ENCODE measurements at regions not wholly inside any gene's neighbourhood (a gene's known extent, or its start where the extent isn't known, plus 50 kb on each side); places are given as distances from the start of the nearest gene placed in this dataset.

DNA sequence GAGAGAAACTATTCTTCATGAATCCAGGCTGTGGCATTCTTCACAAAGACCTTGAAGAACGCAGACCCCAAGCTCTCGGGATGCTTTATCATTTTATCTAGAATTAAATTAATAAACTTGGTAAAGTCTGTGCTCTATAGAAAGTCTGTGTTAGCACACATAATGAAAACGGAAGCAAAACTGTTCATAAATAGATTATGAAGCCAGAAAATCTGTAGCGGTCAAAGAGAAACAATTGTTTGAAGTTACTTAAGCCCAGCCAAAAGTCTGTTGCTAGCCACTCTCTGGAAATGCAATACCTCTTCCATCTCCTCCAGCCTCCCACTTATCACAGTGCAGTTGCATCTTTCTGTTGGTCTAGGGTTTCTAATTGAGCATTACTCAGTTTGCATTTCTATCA, 375.9 kb downstream of the KIF4B start:
- Histone ChIP-seq H3K9me1 (replicated peaks; ENCODE audit: control insufficient read depth, extremely low read depth, insufficient read depth, low read length) (no peaks in the 10 kb centered on the region), H3K9me3 (replicated peaks; ENCODE audit: control insufficient read depth, insufficient read depth, low read length) (peaks cover 2% of the 10 kb centered on the region), H3K9ac (replicated peaks; ENCODE audit: extremely low read depth, insufficient read depth, low read length) (no peak overlapping the region), H2AFZ (ENCODE audit: low read depth, low read length) (no peak overlapping the region), H4K20me1 (replicated peaks; ENCODE audit: control insufficient read depth, extremely low read depth, insufficient read depth, low read length) (no peaks in the 10 kb centered on the region), H3K27me3 (ENCODE audit: control insufficient read depth in 2 of 2, insufficient read depth in 2 of 2, low read length in 2 of 2) (no peaks in the 10 kb centered on the region), H3K79me2 (ENCODE audit: control insufficient read depth, insufficient read depth, low read length) (no peaks in the 10 kb centered on the region), H3K36me3 (ENCODE audit: control insufficient read depth in 2 of 2, extremely low read depth in 1 of 2, insufficient read depth in 2 of 2, low read length in 2 of 2) (no peaks in the 10 kb centered on the region), H3K4me2 (ENCODE audit: insufficient read depth, low read length) (no peak overlapping the region), H3K27ac (ENCODE audit: insufficient read depth, low read depth, low read length) (no peak overlapping the region), H3K4me1 (ENCODE audit: control insufficient read depth, extremely low read depth, insufficient read depth, low read length) (no peaks in the 10 kb centered on the region), H3K4me3 (replicated peaks in 1 of 3; ENCODE audit: insufficient read depth in 1 of 3, low read depth in 1 of 3, low read length in 3 of 3) (no peak overlapping the region)
- ChIA-PET CTCF (no interaction called here), POLR2A (no interaction called here)
- FAIRE-seq (no peak), DNase-seq (ENCODE audit: low read depth, low spot score) (no peak)
- dilution Hi-C loops (cut with MboI; ENCODE audit: extremely low pct_ligation_motif_present, low sequenced_read_pairs): no loop called here
- BruUV-seq (replicated peaks): no TSS peak
- TF ChIP-seq MYC (IDR thresholded peaks at IDR 0.05; ENCODE audit: low read depth, low read length) (no peak), POLR2AphosphoS5 (IDR thresholded peaks at IDR 0.05; ENCODE audit: insufficient read depth, low read depth, low read length) (no peak), JUN (IDR thresholded peaks at IDR 0.05; ENCODE audit: borderline replicate concordance, insufficient read depth, insufficient read length, low read depth) (no peak), POLR2A (IDR thresholded peaks at IDR 0.05; ENCODE audit: low read depth, low read length) (no peak), EZH2 (IDR thresholded peaks at IDR 0.05; ENCODE audit: borderline replicate concordance, low read depth, low read length, severe bottlenecking) (no peak), CTCF (IDR thresholded peaks at IDR 0.05; ENCODE audit: extremely low read depth in 1 of 2, insufficient read depth in 1 of 2, low read depth in 1 of 2, low read length in 2 of 2) (no peak)
- TF ChIP-seq, protein P1, sequence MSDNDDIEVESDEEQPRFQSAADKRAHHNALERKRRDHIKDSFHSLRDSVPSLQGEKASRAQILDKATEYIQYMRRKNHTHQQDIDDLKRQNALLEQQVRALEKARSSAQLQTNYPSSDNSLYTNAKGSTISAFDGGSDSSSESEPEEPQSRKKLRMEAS (IDR thresholded peaks at IDR 0.05; ENCODE audit: insufficient read depth, insufficient read length): no peak
- intact Hi-C loops (cut with micrococcal nuclease): no loop called here

- intact Hi-C loops (cut with micrococcal nuclease) (no loop called here), dilution Hi-C loops (cut with MboI; ENCODE audit: extremely low pct_ligation_motif_present, low sequenced_read_pairs) (no loop called here)
- Histone ChIP-seq H3K27ac (ENCODE audit: insufficient read depth, low read depth, low read length) (no peak overlapping the region), H3K36me3 (ENCODE audit: control insufficient read depth in 2 of 2, extremely low read depth in 1 of 2, insufficient read depth in 2 of 2, low read length in 2 of 2) (no peaks in the 10 kb centered on the region), H3K9me1 (replicated peaks; ENCODE audit: control insufficient read depth, extremely low read depth, insufficient read depth, low read length) (no peaks in the 10 kb centered on the region), H3K4me1 (ENCODE audit: control insufficient read depth, extremely low read depth, insufficient read depth, low read length) (no peaks in the 10 kb centered on the region), H4K20me1 (replicated peaks; ENCODE audit: control insufficient read depth, extremely low read depth, insufficient read depth, low read length) (no peaks in the 10 kb centered on the region), H3K9ac (replicated peaks; ENCODE audit: extremely low read depth, insufficient read depth, low read length) (no peak overlapping the region), H2AFZ (ENCODE audit: low read depth, low read length) (no peak overlapping the region), H3K4me3 (replicated peaks in 1 of 3; ENCODE audit: insufficient read depth in 1 of 3, low read depth in 1 of 3, low read length in 3 of 3) (no peak overlapping the region), H3K79me2 (ENCODE audit: control insufficient read depth, insufficient read depth, low read length) (no peaks in the 10 kb centered on the region), H3K9me3 (replicated peaks; ENCODE audit: control insufficient read depth, insufficient read depth, low read length) (peaks cover 2% of the 10 kb centered on the region), H3K4me2 (ENCODE audit: insufficient read depth, low read length) (no peak overlapping the region), H3K27me3 (ENCODE audit: control insufficient read depth in 2 of 2, insufficient read depth in 2 of 2, low read length in 2 of 2) (no peaks in the 10 kb centered on the region)
- no TSS peak for BruUV-seq (replicated peaks)
- FAIRE-seq: no peak
- DNase-seq (ENCODE audit: low read depth, low spot score): no peak
- POLR2A ChIA-PET: no interaction called here
- CTCF ChIA-PET: no interaction called here
- TF ChIP-seq MYC (IDR thresholded peaks at IDR 0.05; ENCODE audit: low read depth, low read length) (no peak), EZH2 (IDR thresholded peaks at IDR 0.05; ENCODE audit: borderline replicate concordance, low read depth, low read length, severe bottlenecking) (no peak), CTCF (IDR thresholded peaks at IDR 0.05; ENCODE audit: extremely low read depth in 1 of 2, insufficient read depth in 1 of 2, low read depth in 1 of 2, low read length in 2 of 2) (no peak), POLR2AphosphoS5 (IDR thresholded peaks at IDR 0.05; ENCODE audit: insufficient read depth, low read depth, low read length) (no peak), GATA2 (IDR thresholded peaks at IDR 0.05; ENCODE audit: insufficient read depth, insufficient read length, low read depth, low read length) (no peak), FOS (IDR thresholded peaks at IDR 0.05; ENCODE audit: borderline replicate concordance, insufficient read depth, low read length) (no peak), JUN (IDR thresholded peaks at IDR 0.05; ENCODE audit: borderline replicate concordance, insufficient read depth, insufficient read length, low read depth) (no peak), POLR2A (IDR thresholded peaks at IDR 0.05; ENCODE audit: low read depth, low read length) (no peak)
- TF ChIP-seq, protein P1 (IDR thresholded peaks at IDR 0.05; ENCODE audit: insufficient read depth, insufficient read length): no peak
Observed at GRCh38 chr5:155394727-155395126, 381.2 kb downstream of the KIF4B start.

All from endothelial cell of umbilical vein (primary cell).